Parathyroid adenoma (tissue), 2 donors: ENCODE measurements at regions not wholly inside any gene's neighbourhood (a gene's known extent, or its start where the extent isn't known, plus 50 kb on each side); places are given as distances from the start of the nearest gene placed in this dataset.

ENCODE experiments used
- H2AFZ ChIP-seq: fragments of 300-600 bp; sonication (generic); one replicate; pipeline ENCODE4 v1.7.0; 2017; ENCODE audit warnings: antibody characterized with exemption, mild to moderate bottlenecking
- H3K27ac ChIP-seq: fragments of 300-600 bp; sonication (generic); one replicate; pipeline ENCODE4 v1.7.0; 2017
- H3K27me3 ChIP-seq: fragments of 300-600 bp; sonication (generic); one replicate; pipeline ENCODE4 v1.7.0; 2017; ENCODE audit warnings: low read length; ENCODE audit not compliant: control insufficient read depth, insufficient read depth
- H3K36me3 ChIP-seq: fragments of 300-600 bp; sonication (generic); one replicate; pipeline ENCODE4 v1.7.0; 2017; ENCODE audit warnings: low read length; ENCODE audit not compliant: control insufficient read depth, insufficient read depth
- H3K4me1 ChIP-seq: fragments of 300-600 bp; sonication (generic); one replicate; pipeline ENCODE4 v1.7.0; 2017; ENCODE audit warnings: control low read depth
- H3K4me2 ChIP-seq: fragments of 300-600 bp; sonication (generic); one replicate; pipeline ENCODE4 v1.7.0; 2017; ENCODE audit warnings: low read length
- H3K4me3 ChIP-seq: fragments of 300-600 bp; sonication (generic); one replicate; pipeline ENCODE4 v1.7.0; 2017; ENCODE audit warnings: low read depth, low read length
- H3K79me2 ChIP-seq: fragments of 300-600 bp; sonication (generic); one replicate; pipeline ENCODE4 v1.7.0; 2017; ENCODE audit warnings: control low read depth
- H3K9ac ChIP-seq: fragments of 300-600 bp; sonication (generic); one replicate; pipeline ENCODE4 v1.7.0; 2017; ENCODE audit warnings: mild to moderate bottlenecking
- H3K9me3 ChIP-seq: fragments of 300-600 bp; sonication (generic); one replicate; pipeline ENCODE4 v1.7.0; 2017; ENCODE audit warnings: low read length; ENCODE audit not compliant: control insufficient read depth
- TF ChIP-seq, protein P1 (sequence below): fragments of 300-600 bp; sonication (generic); IDR thresholded peaks from one replicate; pipeline ENCODE4 v1.7.0; 2017; ENCODE audit warnings: antibody characterized with exemption, mild to moderate bottlenecking
- donor health status: primary hyperparathyroidism.

DNA sequence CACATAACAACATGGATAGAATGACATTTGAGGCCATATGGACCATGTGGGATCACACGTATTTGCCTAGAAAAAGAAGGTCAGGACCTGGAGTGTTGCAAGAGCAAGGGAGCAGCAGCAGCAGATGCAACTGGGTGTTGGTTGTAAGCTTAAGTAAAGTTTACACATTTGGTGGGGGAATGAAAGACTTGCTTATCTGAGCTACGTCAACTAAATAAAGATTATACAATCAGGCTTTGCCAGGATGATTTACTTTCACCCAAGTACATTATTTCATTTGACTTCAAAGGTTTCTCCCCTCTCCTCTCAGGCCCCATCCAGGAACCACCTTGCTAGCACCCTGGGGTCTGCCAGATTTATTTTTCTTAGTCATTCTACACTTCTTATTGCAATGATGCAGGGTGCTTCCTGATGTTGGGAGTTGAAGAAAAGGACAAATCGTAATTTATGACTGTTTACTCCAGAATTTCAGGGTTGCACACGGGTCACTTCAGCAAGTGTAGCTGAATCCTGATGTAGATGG is 591.9 kb upstream of the IGFBP3 start:
- TF ChIP-seq, protein P1, sequence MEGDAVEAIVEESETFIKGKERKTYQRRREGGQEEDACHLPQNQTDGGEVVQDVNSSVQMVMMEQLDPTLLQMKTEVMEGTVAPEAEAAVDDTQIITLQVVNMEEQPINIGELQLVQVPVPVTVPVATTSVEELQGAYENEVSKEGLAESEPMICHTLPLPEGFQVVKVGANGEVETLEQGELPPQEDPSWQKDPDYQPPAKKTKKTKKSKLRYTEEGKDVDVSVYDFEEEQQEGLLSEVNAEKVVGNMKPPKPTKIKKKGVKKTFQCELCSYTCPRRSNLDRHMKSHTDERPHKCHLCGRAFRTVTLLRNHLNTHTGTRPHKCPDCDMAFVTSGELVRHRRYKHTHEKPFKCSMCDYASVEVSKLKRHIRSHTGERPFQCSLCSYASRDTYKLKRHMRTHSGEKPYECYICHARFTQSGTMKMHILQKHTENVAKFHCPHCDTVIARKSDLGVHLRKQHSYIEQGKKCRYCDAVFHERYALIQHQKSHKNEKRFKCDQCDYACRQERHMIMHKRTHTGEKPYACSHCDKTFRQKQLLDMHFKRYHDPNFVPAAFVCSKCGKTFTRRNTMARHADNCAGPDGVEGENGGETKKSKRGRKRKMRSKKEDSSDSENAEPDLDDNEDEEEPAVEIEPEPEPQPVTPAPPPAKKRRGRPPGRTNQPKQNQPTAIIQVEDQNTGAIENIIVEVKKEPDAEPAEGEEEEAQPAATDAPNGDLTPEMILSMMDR = no peak
- Histone ChIP-seq H3K36me3 (no peaks in the 10 kb centered on the region), H3K9me3 (no peaks in the 10 kb centered on the region), H3K27ac (no peak overlapping the region), H3K4me2 (no peak overlapping the region), H2AFZ (no peak overlapping the region), H3K9ac (no peak overlapping the region), H3K4me1 (peaks cover 6% of the 10 kb centered on the region), H3K4me3 (no peak overlapping the region), H3K27me3 (no peaks in the 10 kb centered on the region), H3K79me2 (no peaks in the 10 kb centered on the region)

DNA sequence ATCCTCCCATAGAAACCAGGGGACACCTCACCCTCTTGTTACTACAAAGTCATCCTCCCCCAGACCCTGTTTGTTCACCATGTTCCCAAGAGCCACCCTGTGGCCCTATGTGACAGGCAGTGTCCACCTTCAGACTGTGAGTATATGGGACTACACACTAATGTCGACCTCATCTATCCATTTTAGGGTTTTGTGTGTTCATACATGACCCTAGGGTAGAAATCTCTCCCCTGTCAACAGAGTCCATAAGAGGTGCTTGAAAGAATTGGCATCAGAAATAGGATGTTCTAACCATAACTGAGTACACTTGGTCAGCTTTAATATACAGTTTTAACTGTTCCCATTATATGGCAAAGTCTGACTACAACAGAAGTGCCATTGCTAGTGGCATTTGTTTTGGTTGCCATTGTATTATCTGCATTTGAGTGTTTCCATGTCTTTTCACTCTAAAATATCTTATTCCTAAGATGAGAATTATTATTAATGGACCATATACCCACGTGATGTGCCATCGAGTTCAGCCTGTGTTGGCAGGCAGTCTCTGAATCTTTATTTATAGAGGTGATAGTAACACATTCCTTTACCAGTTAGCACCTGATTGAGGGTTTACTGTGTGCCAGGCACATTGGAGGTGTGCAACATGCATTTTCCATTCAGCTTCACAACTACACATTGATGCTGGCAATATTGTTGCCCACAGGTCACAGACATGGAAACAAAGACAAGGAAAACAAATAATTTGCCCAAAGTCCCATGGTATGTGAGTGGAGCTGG is 590.6 kb upstream of the IGFBP3 start:
- no peak overlapping the region for H3K9ac ChIP-seq
- TF ChIP-seq, protein P1 = no peak
- no peaks in the 10 kb centered on the region for H3K9me3 ChIP-seq
- peaks cover 4% of the 10 kb centered on the region for H3K4me1 ChIP-seq
- H3K27me3 ChIP-seq = no peaks in the 10 kb centered on the region
- no peak overlapping the region for H3K4me2 ChIP-seq
- H3K27ac ChIP-seq = no peak overlapping the region
- H3K4me3 ChIP-seq = no peak overlapping the region
- H3K36me3 ChIP-seq = no peaks in the 10 kb centered on the region
- no peaks in the 10 kb centered on the region for H3K79me2 ChIP-seq
- no peak overlapping the region for H2AFZ ChIP-seq

DNA sequence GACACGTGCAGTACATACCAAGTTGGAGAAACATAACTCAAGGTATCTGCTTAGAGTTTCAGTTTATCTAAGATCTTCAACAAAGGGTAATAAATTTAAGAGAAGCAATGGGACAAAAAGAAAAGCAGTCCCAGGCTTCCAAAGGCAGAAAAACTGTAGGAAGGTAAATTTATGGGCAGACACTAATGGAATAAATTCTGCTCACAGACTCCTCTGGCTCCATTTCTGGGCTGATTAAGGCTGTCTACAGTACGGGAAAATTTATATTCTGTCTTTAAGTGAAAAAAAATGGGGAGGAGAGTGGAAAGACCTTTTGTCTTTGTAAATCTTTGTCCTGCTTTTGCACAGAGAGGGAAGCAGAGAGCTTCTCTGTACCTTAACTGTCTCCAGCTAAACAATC is 587.5 kb upstream of the IGFBP3 start:
- TF ChIP-seq, protein P1 = no peak
- no peak overlapping the region for H3K9ac ChIP-seq

DNA sequence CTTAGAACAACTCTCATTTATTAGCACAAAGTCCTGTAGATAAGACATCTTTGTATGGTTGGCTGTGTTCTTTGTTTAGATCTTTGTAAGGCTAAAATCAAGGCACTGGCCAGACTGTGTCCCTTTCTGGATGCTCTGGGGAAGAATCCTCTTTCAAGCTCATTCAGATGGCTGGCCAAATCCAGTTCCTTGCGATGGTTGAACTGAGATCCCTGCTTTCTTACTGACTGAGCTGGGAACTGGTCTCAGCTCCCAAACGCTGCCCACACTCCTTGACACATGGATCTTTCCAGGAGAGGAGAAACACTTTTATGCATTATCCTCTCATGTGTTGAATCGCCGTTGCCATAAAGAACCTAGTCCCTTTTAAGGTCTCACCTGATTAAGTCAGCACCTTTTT is 586.5 kb upstream of the IGFBP3 start:
- H3K4me1 ChIP-seq = no peaks in the 10 kb centered on the region
- no peak overlapping the region for H3K4me3 ChIP-seq
- H3K36me3 ChIP-seq = no peaks in the 10 kb centered on the region
- no peak overlapping the region for H2AFZ ChIP-seq
- H3K4me2 ChIP-seq = no peak overlapping the region
- no peak overlapping the region for H3K27ac ChIP-seq
- no peaks in the 10 kb centered on the region for H3K27me3 ChIP-seq
- H3K9me3 ChIP-seq = no peaks in the 10 kb centered on the region
- H3K79me2 ChIP-seq = no peaks in the 10 kb centered on the region
- H3K9ac ChIP-seq = no peak overlapping the region
- TF ChIP-seq, protein P1 = no peak

More for the DNA sequence above, 587.5 kb upstream of the IGFBP3 start:
- H3K27me3 ChIP-seq = no peaks in the 10 kb centered on the region
- no peaks in the 10 kb centered on the region for H3K36me3 ChIP-seq
- H3K79me2 ChIP-seq = no peaks in the 10 kb centered on the region
- H3K4me3 ChIP-seq = no peak overlapping the region
- H3K4me2 ChIP-seq = no peak overlapping the region
- H3K27ac ChIP-seq = no peak overlapping the region
- no peak overlapping the region for H2AFZ ChIP-seq
- no peaks in the 10 kb centered on the region for H3K4me1 ChIP-seq
- no peaks in the 10 kb centered on the region for H3K9me3 ChIP-seq

DNA sequence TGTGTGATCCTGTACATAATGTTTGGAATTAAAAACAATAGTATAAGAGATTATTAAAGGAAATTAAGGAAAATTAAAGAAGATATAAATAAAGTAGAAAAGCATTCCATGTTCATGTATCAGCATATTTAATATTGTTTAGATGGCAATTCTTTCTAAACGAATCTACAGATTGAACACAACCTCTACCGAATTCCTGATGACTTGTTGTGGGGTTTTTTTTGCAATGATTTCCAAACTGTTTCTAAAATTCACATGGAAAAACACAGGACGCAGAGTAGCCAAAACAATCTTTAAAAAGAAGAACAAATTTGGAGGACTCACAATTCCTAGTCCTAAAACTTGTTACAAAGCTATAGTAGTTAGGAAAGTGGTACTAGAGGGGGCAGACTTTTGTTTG is 573.4 kb upstream of the IGFBP3 start:
- no peaks in the 10 kb centered on the region for H3K36me3 ChIP-seq
- no peaks in the 10 kb centered on the region for H3K4me1 ChIP-seq
- no peaks in the 10 kb centered on the region for H3K9me3 ChIP-seq
- H3K9ac ChIP-seq = no peak overlapping the region
- no peak overlapping the region for H2AFZ ChIP-seq
- TF ChIP-seq, protein P1 = no peak
- no peak overlapping the region for H3K27ac ChIP-seq
- no peaks in the 10 kb centered on the region for H3K79me2 ChIP-seq
- no peak overlapping the region for H3K4me2 ChIP-seq
- no peak overlapping the region for H3K4me3 ChIP-seq
- no peaks in the 10 kb centered on the region for H3K27me3 ChIP-seq
